Lower leg skin (tissue), 3 donors: ENCODE measurements at regions not wholly inside any gene's neighbourhood (a gene's known extent, or its start where the extent isn't known, plus 50 kb on each side); places are given as distances from the start of the nearest gene placed in this dataset.

Experiments
- POLR2A ChIP-seq, 2 donors: fragments of 450-650 bp; IDR thresholded peaks; one replicate each; pipeline ENCODE4 v1.6.1; 2016 to 2017; ENCODE audit warnings: antibody characterized with exemption in 2 of 2, mild to moderate bottlenecking in 1 of 2, moderate library complexity in 1 of 2
- TF ChIP-seq, protein P1 (sequence below), 3 donors: fragments of 450-650 bp; IDR thresholded peaks; one replicate each; pipeline ENCODE4 v1.5.1; 2016; ENCODE audit warnings: antibody characterized with exemption in 3 of 3, mild to moderate bottlenecking in 3 of 3, moderate library complexity in 2 of 3

DNA sequence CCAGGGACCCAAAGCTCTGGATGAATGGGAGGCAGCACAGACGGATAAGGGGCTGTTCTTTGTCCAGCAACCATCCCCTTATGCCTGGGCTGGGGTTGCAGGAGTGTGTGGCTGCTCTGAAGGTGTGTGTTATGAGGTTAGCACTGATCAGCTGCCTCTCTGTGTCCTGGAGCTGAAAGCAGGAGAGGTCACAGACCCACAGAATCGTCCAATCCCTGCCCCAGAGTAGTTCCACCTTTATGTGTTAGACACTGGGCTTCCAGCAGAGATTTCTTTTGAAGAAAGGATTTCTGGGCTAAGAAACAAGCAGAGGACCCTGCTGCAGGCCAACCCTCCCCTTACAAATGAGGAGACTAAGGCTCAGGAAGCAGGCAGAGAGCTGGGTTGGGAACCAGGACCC lies 62.4 kb downstream of the ARL6IP4 start:
- no peak for TF ChIP-seq POLR2A (IDR thresholded peaks at IDR 0.05)
- TF ChIP-seq, protein P1, sequence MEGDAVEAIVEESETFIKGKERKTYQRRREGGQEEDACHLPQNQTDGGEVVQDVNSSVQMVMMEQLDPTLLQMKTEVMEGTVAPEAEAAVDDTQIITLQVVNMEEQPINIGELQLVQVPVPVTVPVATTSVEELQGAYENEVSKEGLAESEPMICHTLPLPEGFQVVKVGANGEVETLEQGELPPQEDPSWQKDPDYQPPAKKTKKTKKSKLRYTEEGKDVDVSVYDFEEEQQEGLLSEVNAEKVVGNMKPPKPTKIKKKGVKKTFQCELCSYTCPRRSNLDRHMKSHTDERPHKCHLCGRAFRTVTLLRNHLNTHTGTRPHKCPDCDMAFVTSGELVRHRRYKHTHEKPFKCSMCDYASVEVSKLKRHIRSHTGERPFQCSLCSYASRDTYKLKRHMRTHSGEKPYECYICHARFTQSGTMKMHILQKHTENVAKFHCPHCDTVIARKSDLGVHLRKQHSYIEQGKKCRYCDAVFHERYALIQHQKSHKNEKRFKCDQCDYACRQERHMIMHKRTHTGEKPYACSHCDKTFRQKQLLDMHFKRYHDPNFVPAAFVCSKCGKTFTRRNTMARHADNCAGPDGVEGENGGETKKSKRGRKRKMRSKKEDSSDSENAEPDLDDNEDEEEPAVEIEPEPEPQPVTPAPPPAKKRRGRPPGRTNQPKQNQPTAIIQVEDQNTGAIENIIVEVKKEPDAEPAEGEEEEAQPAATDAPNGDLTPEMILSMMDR (IDR thresholded peaks at IDR 0.05): no peak
